NCI-H2196 (cell line): ENCODE measurements at regions not wholly inside any gene's neighbourhood (a gene's known extent, or its start where the extent isn't known, plus 50 kb on each side); places are given as distances from the start of the nearest gene placed in this dataset.
"Not testable (repeated sequence)": the region's sequence is repeated elsewhere in the genome, so short reads cannot be mapped to it uniquely, and the experiment has no call there.

Experiments
- DNase-seq: peaks from one replicate; lab custom pipeline; 2025; ENCODE audit not compliant: unreplicated experiment; lab: John Stamatoyannopoulos, UW

DNA sequence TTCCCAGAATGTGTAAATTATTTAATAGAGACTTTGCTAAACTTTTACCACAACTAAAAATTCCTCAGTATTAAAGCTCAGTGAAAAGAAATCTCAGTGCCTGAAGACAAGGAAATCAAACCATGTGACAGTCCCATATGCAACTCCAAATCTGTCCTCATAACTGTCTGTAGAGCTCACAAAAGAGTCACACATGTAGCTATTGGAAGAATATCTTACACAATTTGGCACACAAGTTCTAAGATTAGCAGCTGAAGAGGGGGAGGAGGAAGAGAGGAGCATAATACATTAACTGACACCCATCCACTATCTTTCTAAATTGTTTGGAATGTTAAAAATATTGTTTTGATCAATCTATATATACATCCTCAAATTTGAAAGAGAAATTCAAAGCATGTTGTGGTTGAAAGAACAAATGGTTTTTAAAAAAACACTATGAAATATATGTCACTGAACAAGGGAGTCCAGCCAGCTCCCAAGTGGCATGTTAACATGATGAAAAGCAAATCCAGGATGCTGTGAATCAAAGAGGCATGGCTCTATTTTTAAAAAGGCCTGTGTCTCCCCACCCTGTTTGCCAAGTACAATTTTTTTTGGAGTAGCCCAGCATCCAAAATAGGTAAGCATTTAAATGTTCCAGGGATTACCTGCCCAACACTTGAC lies 126.3 kb upstream of the NANOGP8 start:
- DNase-seq, result no peak

DNA sequence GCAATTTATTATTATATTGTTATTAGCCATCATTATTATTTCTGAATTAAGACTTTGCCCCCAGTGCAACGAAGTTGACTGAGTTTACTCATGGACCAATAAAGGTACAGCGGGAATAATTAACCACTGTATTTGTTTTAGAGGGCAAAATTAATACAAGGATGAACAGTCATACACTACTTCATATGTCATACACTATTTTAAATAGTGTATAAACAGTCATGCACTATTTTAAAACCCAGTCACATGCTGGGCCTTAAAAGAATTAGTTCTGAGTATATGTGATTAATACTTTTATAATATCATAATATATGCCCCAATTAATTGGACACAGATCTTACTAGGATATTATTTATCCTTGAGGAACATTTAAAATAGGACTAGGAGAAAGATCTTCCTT lies 125.3 kb upstream of the NANOGP8 start:
- DNase-seq, result no peak

DNA sequence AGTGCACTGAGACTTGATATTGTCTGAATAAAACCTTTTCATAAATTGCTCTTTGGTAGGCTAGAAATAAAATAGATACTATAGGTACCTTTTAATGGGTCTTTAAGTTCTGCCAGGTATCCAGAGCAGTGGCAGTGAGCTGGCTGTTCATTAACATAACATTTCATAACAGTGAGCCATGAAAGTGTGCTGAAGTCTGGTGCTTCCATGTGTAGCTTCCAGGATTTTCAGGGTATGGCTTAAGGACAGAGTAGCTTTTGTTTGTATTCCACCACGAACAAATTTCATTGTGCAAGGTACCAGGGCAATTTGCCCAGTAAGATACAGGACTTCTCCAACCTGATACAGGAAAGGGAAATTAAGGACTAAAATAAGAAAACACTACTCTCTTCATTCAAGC lies 124.7 kb upstream of the NANOGP8 start:
- no peak for DNase-seq

DNA sequence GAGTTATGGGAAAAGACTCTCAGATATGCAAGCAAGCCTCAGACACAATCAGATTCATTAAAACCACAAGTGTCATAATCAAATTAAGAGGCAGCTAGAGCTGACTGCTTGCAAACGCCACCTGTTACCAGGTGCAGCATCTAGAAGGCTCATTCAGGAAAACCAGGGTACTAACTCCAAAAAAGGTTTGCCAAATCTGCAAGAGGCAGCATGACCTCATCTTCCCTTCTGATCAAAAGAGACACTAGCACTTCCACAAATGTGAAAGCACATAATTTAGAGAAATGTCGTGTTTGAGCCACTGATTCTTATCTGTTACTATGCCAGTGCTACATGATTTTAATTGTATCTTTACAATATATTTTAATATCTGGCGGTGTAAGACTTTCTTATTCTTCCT lies 123.3 kb upstream of the NANOGP8 start:
- no peak for DNase-seq

DNA sequence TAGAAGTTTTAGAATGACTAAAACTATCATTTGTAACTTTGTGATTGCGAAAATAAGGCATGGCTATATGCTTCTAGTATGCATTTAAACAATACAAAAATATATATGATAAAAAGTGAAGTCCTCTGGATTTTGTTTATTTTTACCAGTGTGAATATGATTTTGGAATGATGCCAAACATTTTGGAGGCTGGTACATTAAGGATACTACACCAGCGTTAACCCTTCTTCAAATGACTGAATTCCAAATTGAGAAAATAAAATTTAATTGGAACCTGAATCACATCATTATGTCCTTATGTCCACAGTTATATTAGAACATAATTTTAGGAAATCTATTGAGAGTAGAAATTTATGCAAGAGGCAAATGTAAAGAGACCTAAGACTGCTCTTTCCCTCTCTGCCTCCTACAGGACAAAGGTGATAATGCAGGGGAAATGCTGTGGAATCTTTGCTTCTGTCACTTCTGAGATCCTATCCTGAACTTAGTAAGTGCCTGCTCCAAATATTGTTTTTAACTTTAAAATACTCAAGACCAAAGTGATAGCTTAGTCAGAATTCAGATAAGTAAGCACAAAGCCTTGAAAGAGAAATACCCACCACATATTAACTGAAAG lies 121.1 kb upstream of the NANOGP8 start:
- no peak for DNase-seq

DNA sequence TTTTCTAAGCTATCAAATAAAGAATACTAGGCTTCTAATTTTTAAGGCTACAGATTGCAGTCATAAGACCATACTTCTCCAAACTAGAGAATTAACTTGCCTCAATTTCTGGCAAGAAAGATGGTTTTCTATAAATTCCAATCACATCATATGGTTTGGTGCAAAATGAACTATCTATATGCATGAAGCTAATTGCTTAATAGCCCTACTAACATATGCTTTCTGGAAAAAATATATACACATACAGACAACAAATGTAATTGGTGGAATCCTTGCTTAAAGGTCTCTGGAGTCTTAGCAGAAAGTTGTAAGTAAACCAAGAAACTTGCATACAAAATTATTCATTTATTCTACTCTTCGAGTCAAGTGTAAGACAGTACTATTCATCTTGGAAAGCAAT lies 113.1 kb upstream of the NANOGP8 start:
- no peak for DNase-seq

DNA sequence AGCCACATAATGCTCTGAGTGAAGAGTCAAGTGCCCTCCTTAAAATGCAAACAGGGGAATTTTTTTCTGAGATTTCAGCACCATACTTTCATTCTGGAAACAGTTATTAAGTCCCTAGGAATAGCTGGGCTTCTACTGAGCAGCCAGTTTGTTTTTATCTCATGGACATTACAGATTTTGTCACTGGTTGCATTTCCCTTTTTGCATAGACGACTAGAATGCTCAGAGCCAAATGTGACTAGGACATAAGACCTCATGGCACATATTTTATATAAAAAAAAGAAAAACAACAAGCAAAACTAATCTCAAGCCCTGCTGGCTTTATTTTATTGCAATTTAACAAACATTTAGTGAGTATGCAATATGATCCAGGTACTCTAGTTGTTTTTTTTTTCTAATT lies 112.7 kb upstream of the NANOGP8 start:
- DNase-seq, result no peak

DNA sequence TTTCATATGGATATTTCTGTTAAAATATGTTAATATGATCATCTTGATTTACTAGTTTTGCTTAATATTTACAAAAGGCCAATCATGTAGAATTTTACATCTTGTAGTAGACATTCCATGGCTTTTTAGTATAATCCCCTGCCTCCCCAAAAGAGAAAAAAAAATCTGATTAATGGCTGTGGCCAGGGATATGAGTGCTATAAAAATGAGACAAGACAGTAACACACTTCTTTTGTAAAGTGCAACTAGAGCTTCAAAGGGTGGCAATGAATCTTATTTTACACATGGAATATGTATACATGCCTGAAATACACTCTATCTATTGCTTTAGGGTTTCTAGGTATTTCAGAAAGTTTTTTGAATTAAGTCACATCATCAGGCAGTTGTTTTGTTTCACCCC lies 112.2 kb upstream of the NANOGP8 start:
- DNase-seq, result no peak

DNA sequence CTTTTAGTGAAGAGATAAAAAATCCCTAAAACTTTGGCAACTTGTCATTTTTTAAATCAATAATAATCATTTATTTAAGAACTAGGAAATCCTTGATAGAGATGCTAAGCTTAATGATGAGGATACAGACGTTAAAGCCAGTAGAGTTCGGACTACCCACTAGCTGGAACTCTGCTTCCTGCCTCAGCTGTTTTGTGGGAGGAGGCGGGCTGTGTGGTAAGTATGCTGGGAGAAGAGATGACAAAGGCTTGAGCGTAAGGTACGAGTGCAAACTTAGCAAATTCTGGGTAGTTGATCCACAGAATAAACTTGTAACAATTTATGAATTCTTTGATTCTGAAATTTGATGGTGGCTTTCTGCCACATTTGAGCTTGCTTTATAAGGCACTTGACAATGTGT lies 111.2 kb upstream of the NANOGP8 start:
- no peak for DNase-seq

DNA sequence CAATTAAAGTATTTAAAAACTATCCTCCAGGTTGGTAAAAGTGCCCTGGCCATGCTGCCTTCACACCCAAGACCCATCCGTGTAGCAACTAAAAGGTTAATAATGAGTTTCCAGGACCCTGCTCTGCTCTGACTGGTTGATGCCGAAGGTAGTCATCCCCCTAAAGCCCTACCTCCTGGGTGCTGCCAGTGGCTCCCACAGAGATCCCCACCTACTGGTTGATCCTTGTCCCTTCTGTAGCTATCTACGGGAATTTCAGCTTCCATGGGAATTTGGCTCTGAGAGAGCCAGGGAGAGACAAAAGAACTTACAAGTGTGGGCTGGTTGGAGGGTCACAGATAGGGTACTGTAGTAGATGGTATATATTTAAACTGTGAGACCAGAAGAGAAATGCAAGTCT lies 110.6 kb upstream of the NANOGP8 start:
- DNase-seq, result no peak

DNA sequence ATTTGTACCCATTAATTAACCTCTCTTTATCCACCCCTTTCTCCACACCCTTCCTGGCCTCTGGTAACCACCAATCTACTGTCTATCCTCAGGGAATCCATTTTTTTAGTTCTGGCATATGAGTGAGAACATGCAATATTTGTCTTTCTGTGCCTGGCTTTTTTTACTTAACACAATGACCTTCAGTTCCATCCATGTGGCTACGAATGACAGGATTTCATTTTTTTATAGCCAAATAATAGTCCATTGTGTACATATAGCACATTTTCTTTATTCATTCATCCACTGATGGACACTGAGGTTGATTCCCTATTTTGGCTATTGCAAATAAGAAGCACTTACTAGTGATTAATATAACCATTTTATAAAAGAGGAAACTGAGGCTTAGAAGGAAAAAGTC lies 109.9 kb upstream of the NANOGP8 start:
- DNase-seq, result no peak

DNA sequence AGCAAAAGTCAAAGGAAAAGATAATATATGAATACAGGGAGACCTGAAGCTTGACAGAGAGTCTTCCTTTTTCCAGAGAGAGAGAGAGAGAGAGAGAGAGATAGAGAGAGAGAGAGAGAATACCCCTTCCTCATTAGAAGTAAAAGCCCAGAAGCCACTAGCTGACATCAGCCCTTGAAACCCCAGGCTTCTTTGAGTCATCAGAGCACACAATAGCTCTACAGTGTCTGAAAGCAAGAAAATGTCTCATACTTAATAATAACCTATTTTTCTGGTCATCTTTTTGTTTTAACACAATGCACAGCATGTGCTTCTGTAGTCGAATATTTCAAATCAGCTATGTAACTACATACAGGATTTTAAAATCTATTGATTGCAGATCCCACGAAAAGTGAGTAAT lies 109.2 kb upstream of the NANOGP8 start:
- no peak for DNase-seq

DNA sequence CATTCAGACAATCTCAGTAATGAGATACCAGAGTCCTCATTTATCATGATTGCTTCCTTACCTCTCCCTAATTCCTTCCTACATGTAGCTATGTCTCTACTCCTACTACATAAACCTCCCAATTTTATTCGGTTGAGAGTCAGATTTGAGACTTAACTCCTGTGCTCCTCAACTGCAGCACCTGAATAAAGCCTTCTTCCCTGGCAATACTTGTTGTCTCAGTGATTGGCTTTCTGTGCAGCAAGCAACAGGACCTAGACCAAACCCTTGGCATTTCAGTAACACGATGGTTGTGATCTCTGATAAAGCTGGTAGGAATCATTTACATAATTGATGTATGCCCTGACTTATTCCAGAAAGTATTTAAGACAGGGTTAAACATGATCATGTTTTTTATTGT lies 106.7 kb upstream of the NANOGP8 start:
- DNase-seq, result no peak

DNA sequence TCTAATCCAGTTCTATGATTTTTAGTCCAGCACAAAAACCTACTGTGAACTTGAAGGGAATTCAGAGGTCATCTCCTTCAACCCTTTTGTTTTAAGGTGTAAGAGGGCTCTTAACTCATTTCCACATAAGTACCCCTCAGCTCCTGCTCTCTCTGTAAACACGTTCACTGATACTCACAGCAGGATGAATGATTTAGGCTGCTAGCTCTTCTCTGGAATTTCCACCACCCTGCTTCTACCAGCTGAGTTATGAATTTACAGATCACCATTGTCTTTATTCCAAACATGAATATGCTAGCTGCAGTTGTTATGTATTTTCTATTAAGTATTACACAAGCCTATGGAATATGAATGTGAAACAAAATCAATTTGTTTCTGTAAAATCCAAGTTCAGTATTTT lies 101.3 kb upstream of the NANOGP8 start:
- no peak for DNase-seq

DNA sequence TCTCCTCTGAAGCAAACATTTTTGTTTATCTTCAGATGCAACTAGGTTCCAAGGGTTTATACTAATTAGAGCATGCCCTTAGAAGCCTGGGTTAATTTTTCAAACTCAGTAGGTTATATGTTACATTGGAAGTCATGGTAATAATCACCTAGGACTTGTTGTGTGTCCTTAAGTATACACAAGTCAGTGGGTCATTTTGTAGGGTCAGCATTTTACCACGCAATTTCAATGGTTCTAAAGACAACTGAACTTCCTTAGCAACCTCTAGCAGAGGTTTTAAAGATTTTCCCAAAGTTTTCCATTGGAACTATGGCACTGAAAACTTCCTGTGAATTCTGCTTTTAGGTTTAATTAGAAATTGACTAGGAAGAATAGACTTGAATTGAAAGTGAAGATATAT lies 99.6 kb upstream of the NANOGP8 start:
- DNase-seq, result no peak

DNA sequence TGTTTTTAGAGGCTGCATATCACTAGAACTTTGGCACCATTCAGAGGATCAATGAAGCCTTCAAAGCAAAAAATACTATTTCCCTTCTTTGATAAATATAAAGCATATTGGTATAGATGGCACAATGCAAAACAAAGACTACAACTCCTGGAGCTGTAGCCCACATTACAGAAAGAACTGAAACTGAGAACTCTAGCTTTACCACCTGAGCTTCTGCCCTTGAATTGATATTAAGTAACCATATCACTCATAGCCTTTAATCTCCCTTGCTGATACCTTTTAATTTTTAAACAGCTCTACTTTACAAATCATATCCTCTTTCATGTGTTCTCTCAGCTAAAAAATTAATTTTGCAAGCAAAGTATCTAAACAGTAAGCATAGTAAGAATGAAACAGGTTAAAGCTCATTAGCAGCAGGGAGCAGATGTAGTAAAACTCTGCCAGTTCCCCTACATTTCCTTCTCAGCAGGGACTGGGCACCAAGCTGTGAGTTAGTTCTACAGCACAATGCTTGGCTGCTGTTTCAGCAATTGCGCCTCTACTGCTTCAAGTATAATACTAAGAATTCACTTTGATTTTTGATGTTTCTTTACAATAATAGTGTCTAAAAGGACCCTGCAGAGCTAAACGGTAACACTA lies 97.9 kb upstream of the NANOGP8 start:
- no peak for DNase-seq

DNA sequence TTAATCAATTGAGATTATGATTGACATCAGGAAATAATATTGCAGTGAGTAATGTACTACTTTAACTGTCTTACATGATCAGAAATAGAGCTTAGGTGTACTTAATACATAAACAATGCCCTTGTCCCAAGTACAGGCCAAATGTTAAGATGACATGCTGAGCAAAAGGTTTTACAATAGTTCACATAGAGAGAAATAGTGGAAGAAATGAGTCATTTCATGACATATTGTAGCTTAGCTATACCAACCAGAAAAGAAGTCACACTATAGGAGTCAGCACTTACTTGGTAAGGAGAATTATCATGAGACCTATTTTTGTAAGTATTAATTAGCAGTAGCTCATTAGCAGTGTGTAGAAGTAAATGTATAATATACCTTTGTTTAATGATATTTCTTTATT lies 96.4 kb upstream of the NANOGP8 start:
- no peak for DNase-seq

DNA sequence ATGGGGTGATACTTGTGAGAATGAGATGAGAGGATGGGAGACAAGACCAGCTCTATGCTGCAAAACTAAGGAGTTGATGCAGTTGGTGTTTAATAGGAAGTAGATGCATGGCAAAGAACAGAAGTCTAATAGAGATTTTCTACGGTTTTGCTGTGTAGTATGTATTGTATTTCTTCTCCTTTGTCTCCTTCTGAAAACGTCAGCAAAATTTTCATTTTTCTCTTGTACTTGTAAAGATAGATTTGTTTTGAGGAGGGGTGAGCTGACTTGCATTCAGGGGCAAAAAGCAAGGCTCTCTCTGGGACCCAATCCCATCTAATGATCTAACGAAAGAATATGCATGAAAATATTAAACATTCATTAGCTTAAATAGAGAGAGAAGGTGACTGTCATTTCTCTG lies 94.6 kb upstream of the NANOGP8 start:
- DNase-seq, result no peak

DNA sequence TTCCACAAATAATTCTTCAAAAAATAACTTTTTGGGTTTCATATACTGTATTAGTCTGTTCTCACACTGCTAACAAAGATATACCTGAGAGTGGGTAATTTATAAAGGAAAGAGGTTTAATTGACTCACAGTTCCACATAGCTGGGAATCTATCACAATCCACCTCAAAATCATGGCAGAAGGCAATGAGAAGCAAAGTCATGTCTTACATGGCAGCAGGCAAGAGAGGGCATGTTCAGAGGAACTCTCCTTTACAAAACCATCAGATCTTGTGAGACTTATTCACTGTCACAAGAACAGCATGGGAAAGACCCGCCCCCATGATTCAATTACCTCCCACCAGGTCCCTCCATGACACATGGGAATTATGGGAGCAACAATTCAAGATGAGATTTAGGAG lies 93.1 kb upstream of the NANOGP8 start:
- not testable (repeated sequence) for DNase-seq

DNA sequence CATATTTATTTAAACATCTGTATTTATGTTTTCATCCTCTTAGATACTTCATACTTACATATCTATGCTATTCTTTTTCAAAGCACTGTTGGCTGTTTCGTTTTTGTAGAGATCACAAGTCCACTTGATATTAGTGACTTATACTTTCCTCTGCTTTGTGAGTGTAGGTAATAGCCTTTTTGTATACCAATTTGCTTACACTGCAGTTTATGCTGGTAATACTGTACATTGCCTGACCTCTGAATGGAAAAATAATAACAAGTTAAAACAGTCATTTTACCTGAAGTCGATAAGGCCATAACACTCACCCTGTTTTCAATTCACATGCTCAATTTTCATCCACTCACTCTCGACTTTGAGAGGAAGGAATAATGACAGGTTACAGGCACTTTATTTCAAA lies 89.9 kb upstream of the NANOGP8 start:
- DNase-seq, result no peak

DNA sequence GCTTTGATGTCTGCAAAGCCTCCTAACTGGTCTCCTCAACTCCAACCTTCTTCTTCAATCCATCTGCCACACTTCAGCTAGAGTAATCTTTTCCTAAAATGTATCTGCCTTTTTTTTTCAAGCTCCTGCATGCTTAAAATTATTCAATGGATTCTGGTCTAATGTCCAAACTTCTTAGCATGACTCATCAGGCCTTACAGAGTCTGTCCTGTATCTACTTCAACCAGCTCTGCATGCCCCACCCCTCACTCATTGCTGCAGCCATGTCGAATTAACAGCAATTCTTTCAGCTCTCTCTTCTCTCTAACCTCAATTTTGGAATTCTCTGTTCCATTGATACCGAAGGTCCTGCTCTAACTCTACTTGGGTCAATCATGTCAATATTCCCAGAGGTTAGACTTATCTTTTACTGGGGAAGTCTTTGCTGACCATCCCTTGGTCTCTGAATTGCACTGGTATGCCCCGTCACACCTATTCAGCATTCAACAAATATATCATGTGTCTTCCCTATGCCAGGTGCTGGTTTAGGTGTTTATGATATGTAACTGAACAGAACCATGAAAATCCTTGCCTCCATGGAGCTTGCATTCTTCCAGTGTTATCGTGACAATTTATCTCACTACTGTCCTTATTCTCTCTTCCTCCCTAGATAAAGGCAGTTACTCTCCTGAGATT lies 88.5 kb upstream of the NANOGP8 start:
- DNase-seq, result no peak

DNA sequence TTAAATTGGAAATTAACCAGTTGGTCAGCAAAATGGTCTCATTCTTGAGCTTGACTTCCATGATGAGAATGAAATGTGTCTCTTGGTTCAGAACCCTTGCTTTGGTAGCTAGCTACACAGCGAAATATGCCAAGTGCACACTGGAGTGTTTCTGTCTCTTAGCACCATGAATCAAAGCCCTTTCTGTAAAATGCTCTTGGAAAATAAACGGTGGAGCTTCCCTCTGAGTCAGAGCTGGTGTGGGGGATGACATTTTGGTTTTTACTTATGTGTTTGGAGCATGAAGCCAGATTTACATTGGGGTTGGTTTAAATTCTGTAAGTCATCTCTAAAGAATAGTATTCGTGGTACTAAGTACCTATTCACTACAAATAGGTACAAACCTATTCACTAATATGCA lies 85.1 kb upstream of the NANOGP8 start:
- no peak for DNase-seq
